ENCODE measurements at regions not wholly inside any gene's neighbourhood (a gene's known extent, or its start where the extent isn't known, plus 50 kb on each side); places are given as distances from the start of the nearest gene placed in this dataset.
A peak's percentile ranks its signal among the peaks of the same experiment; 100 is the strongest.

GRCh38 chr2:139964721-139965440 is 1184.7 kb upstream of the NXPH2 start:
- no peak for TF ChIP-seq CTCF (IDR thresholded peaks at IDR 0.05; ENCODE audit: control extremely low read depth, extremely low read depth)
- DNase-seq (peak in 2 of 3 donors; percentile 2 to 9), ATAC-seq (ENCODE audit: insufficient read depth, low FRiP score) (no peak)
- peaks cover 0 to 2% (median 0%) of the 10 kb centered on the region in 4 donors for H3K9me3 ChIP-seq (ENCODE audit: control insufficient read depth in 4 of 4, insufficient read depth in 3 of 4, low read length in 3 of 4)
- H3K27me3 ChIP-seq (ENCODE audit: control insufficient read depth in 3 of 3, insufficient read depth in 3 of 3, low read length in 2 of 3): no peaks in the 10 kb centered on the region
- H3K9ac ChIP-seq (ENCODE audit: insufficient read depth in 1 of 2, low read length in 2 of 2): no peak overlapping the region
- H3K4me1 ChIP-seq (ENCODE audit: control insufficient read depth in 5 of 5, insufficient read depth in 5 of 5, low read length in 5 of 5): no peaks in the 10 kb centered on the region
- H3K36me3 ChIP-seq (ENCODE audit: control insufficient read depth in 4 of 4, insufficient read depth in 4 of 4, low read length in 4 of 4): no peaks in the 10 kb centered on the region
- H3K27ac ChIP-seq (ENCODE audit: low read depth in 1 of 2, low read length in 1 of 2): no peak overlapping the region
- H3K4me3 ChIP-seq: no peak overlapping the region
- WGBS, 2 donors: 77 to 83% methylated on average over 3 of the region's 3 CpGs

- H3K9me3 ChIP-seq (ENCODE audit: control insufficient read depth in 4 of 4, insufficient read depth in 3 of 4, low read length in 3 of 4): peaks cover 0 to 6% (median 0%) of the 10 kb centered on the region in 4 donors
- no peaks in the 10 kb centered on the region for H3K4me1 ChIP-seq (ENCODE audit: control insufficient read depth in 5 of 5, insufficient read depth in 5 of 5, low read length in 5 of 5)
- no peak overlapping the region for H3K4me3 ChIP-seq
- H3K27me3 ChIP-seq (ENCODE audit: control insufficient read depth in 3 of 3, insufficient read depth in 3 of 3, low read length in 2 of 3): no peaks in the 10 kb centered on the region
- ATAC-seq (ENCODE audit: insufficient read depth, low FRiP score) (no peak), DNase-seq (peak in 2 of 3 donors; percentile 5 to 6)
- H3K27ac ChIP-seq (ENCODE audit: low read depth in 1 of 2, low read length in 1 of 2): no peak overlapping the region
- 80 to 85% methylated on average over 10 of the region's 10 CpGs for WGBS, 2 donors
- H3K36me3 ChIP-seq (ENCODE audit: control insufficient read depth in 4 of 4, insufficient read depth in 4 of 4, low read length in 4 of 4): no peaks in the 10 kb centered on the region
- no peak for TF ChIP-seq CTCF (IDR thresholded peaks at IDR 0.05; ENCODE audit: control extremely low read depth, extremely low read depth)
- H3K9ac ChIP-seq (ENCODE audit: insufficient read depth in 1 of 2, low read length in 2 of 2): no peak overlapping the region
Measured at GRCh38 chr2:139963863-139964355, 1183.7 kb upstream of the NXPH2 start.

- DNase-seq (no peak), ATAC-seq (ENCODE audit: insufficient read depth, low FRiP score) (no peak)
- H3K4me3 ChIP-seq: no peak overlapping the region
- H3K4me1 ChIP-seq (ENCODE audit: control insufficient read depth in 5 of 5, insufficient read depth in 5 of 5, low read length in 5 of 5): no peaks in the 10 kb centered on the region
- no peak overlapping the region for H3K9ac ChIP-seq (ENCODE audit: insufficient read depth in 1 of 2, low read length in 2 of 2)
- no peak overlapping the region for H3K27ac ChIP-seq (ENCODE audit: low read depth in 1 of 2, low read length in 1 of 2)
- 84 to 87% methylated on average over 6 of the region's 6 CpGs for WGBS, 2 donors
- no peaks in the 10 kb centered on the region for H3K36me3 ChIP-seq (ENCODE audit: control insufficient read depth in 4 of 4, insufficient read depth in 4 of 4, low read length in 4 of 4)
- H3K27me3 ChIP-seq (ENCODE audit: control insufficient read depth in 3 of 3, insufficient read depth in 3 of 3, low read length in 2 of 3): no peaks in the 10 kb centered on the region
- no peak for TF ChIP-seq CTCF (IDR thresholded peaks at IDR 0.05; ENCODE audit: control extremely low read depth, extremely low read depth)
- H3K9me3 ChIP-seq (ENCODE audit: control insufficient read depth in 4 of 4, insufficient read depth in 3 of 4, low read length in 3 of 4): no peaks in the 10 kb centered on the region
Measured at GRCh38 chr2:139949242-139949972, 1169.2 kb upstream of the NXPH2 start.

All from lung (tissue), 11 donors.